OCI-LY1 (cell line): ENCODE measurements at regions not wholly inside any gene's neighbourhood (a gene's known extent, or its start where the extent isn't known, plus 50 kb on each side); places are given as distances from the start of the nearest gene placed in this dataset.
"Not testable (repeated sequence)": the region's sequence is repeated elsewhere in the genome, so short reads cannot be mapped to it uniquely, and the experiment has no call there.

Experiments
- H2AFZ ChIP-seq: fragments of 200-600 bp; sonication (generic), shearing (Covaris generic); 2 replicates; pipeline ENCODE4 v1.6.0; 2014; ENCODE audit warnings: antibody characterized with exemption, mild to moderate bottlenecking, low read length
- H3F3A ChIP-seq: fragments of 200-600 bp; sonication (generic), shearing (Covaris generic); 2 replicates; pipeline ENCODE4 v1.6.0; 2014; ENCODE audit warnings: mild to moderate bottlenecking, antibody characterized with exemption, low read length, moderate library complexity; ENCODE audit not compliant: insufficient read depth
- H3K27ac ChIP-seq: fragments of 200-600 bp; sonication (generic); 2 replicates; pipeline ENCODE4 v1.5.1; 2014; ENCODE audit warnings: low read length, mixed run types, mild to moderate bottlenecking, low read depth; ENCODE audit not compliant: poor library complexity, severe bottlenecking
- H3K27me3 ChIP-seq: fragments of 200-600 bp; sonication (generic); 2 replicates; pipeline ENCODE4 v1.6.0; 2014; ENCODE audit warnings: antibody characterized with exemption, mild to moderate bottlenecking, low read length, moderate library complexity; ENCODE audit not compliant: insufficient read depth
- H3K36me3 ChIP-seq: fragments of 200-600 bp; sonication (generic); 2 replicates; pipeline ENCODE4 v1.6.1; 2014; ENCODE audit warnings: mild to moderate bottlenecking, antibody characterized with exemption, low read length, moderate library complexity, mixed read lengths; ENCODE audit not compliant: insufficient read depth
- H3K4me1 ChIP-seq: fragments of 200-600 bp; sonication (generic); 2 replicates; pipeline ENCODE4 v1.5.1; 2014; ENCODE audit warnings: mild to moderate bottlenecking, low read length, moderate library complexity; ENCODE audit not compliant: insufficient read depth, severe bottlenecking
- H3K4me2 ChIP-seq: fragments of 200-600 bp; sonication (generic), shearing (Covaris generic); 2 replicates; pipeline ENCODE4 v1.6.1; 2014; ENCODE audit warnings: low read length
- H3K4me3 ChIP-seq: fragments of 200-600 bp; sonication (generic); 2 replicates; pipeline ENCODE4 v1.5.1; 2014; ENCODE audit warnings: low read length, low read depth, mild to moderate bottlenecking, mixed read lengths; ENCODE audit not compliant: poor library complexity, severe bottlenecking
- H3K79me2 ChIP-seq: fragments of 200-600 bp; shearing (Covaris generic); 2 replicates; pipeline ENCODE4 v1.6.1; 2016; ENCODE audit warnings: mixed run types, low read length, mixed read lengths; ENCODE audit not compliant: insufficient read depth
- H3K9ac ChIP-seq: fragments of 200-600 bp; sonication (generic), shearing (Covaris generic); 2 replicates; pipeline ENCODE4 v1.6.1; 2014; ENCODE audit warnings: mild to moderate bottlenecking, low read length, mixed read lengths
- H3K9me2 ChIP-seq: fragments of 200-600 bp; sonication (generic), shearing (Covaris generic); 2 replicates; pipeline ENCODE4 v1.6.1; 2014; ENCODE audit warnings: low read depth, mild to moderate bottlenecking, low read length, mixed read lengths
- H3K9me3 ChIP-seq: fragments of 200-600 bp; shearing (Covaris generic); 2 replicates; pipeline ENCODE4 v1.6.1; 2014; ENCODE audit warnings: low read length, mixed read lengths
- H4K20me1 ChIP-seq: fragments of 200-600 bp; sonication (generic), shearing (Covaris generic); 2 replicates; pipeline ENCODE4 v1.6.0; 2016; ENCODE audit warnings: mild to moderate bottlenecking, low read length; ENCODE audit not compliant: insufficient read depth
- CTCF ChIP-seq: fragments of 200-600 bp; sonication (generic), shearing (Covaris generic); IDR thresholded peaks from 2 replicates; pipeline ENCODE4 v1.5.1; 2017; ENCODE audit warnings: mild to moderate bottlenecking, antibody characterized with exemption, low read length, moderate library complexity, mixed read lengths
- EZH2 ChIP-seq: fragments of 200-600 bp; sonication (generic), shearing (Covaris generic); IDR thresholded peaks from 2 replicates; pipeline ENCODE4 v1.8.0; 2017; ENCODE audit warnings: borderline replicate concordance, mixed run types, mild to moderate bottlenecking, antibody characterized with exemption, low read length, moderate library complexity, mixed read lengths

- H3K4me1 ChIP-seq, result no peaks in the 10 kb centered on the region
- H3K4me3 ChIP-seq, result no peak overlapping the region
- no peaks in the 10 kb centered on the region for H3K9me3 ChIP-seq
- H3K9me2 ChIP-seq, result no peaks in the 10 kb centered on the region
- no peaks in the 10 kb centered on the region for H3K27me3 ChIP-seq
- TF ChIP-seq EZH2 (no peak), CTCF (no peak)
- no peak overlapping the region for H3K4me2 ChIP-seq
- no peaks in the 10 kb centered on the region for H3F3A ChIP-seq
- no peak overlapping the region for H3K9ac ChIP-seq
- no peak overlapping the region for H3K27ac ChIP-seq
- no peaks in the 10 kb centered on the region for H4K20me1 ChIP-seq
- no peaks in the 10 kb centered on the region for H3K79me2 ChIP-seq
- no peaks in the 10 kb centered on the region for H3K36me3 ChIP-seq
- H2AFZ ChIP-seq, result no peak overlapping the region
Measured at GRCh38 chr3:30480587-30480986, 125.8 kb upstream of the TGFBR2 start.

DNA sequence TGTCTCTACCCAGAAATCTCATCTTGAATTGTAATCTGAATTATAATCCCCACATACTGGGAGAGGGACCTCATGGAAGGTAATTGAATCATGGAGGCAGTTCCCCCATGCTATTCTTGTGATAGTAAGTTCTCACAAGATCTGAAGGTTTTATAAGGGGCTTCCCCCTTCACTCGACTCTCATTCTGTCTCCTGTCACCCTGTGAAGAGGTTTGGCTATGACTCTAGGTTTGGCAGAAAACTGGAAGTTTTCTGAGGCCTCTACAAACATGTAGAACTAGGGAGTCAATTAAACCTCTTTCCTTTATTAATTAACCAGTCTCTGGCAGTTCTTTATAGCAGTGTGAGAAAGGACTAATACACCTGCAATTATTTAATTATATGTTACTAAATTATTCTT is 125.2 kb upstream of the TGFBR2 start:
- Histone ChIP-seq H3K9me2 (no peaks in the 10 kb centered on the region), H3K36me3 (no peaks in the 10 kb centered on the region), H3K9me3 (no peaks in the 10 kb centered on the region), H3K4me2 (no peak overlapping the region), H3F3A (no peaks in the 10 kb centered on the region), H3K4me1 (no peaks in the 10 kb centered on the region), H4K20me1 (no peaks in the 10 kb centered on the region), H3K4me3 (no peak overlapping the region), H3K9ac (no peak overlapping the region), H2AFZ (no peak overlapping the region), H3K27me3 (no peaks in the 10 kb centered on the region), H3K79me2 (no peaks in the 10 kb centered on the region), H3K27ac (no peak overlapping the region)
- TF ChIP-seq EZH2 (no peak), CTCF (no peak)

DNA sequence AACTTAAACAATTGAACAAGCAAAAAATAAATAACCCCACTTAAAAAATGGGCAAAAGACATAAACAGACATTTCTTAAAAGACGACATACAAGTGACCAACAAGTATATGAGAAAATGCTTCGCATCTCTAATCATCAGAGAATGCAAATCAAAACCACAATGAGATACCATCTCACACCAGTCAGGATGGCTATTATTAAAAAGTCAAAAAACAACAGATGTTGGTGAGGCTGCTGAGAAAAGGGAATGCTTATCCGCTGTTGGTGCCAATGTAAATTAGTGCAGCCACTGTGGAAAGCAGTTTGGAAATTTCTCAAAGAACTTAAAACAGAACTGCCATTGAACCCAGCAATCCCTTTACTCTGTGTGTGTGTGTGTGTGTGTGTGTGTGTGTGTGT is 122.2 kb upstream of the TGFBR2 start:
- not testable (repeated sequence) for H3K9ac ChIP-seq, H3K9me3 ChIP-seq, H3F3A ChIP-seq, H3K27ac ChIP-seq, H3K4me1 ChIP-seq, H3K79me2 ChIP-seq, H3K9me2 ChIP-seq, H4K20me1 ChIP-seq, H3K27me3 ChIP-seq, H3K36me3 ChIP-seq, H3K4me2 ChIP-seq, H3K4me3 ChIP-seq, H2AFZ ChIP-seq

DNA sequence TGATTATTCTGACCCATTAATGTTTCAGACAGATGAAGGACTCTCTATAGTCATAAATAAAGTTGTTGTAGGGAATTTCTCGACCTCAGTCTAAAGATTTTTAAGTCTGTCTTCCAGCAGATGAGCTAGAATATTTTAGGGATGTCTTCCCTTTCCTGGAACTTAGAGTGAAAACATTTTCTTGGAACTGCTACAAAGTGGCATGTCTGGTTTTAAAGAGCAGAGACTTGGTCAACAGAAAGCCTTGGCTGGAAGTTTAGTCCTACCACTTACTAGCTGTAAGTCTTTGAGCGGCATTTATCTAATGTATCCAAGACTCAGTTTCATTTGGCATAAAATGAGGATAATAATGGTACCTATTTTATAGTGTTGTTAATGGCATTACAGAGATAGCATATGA is 120.0 kb upstream of the TGFBR2 start:
- Histone ChIP-seq H3K36me3 (no peaks in the 10 kb centered on the region), H2AFZ (no peak overlapping the region), H3K27ac (no peak overlapping the region), H3K27me3 (no peaks in the 10 kb centered on the region), H3K4me1 (no peaks in the 10 kb centered on the region), H3K9me2 (no peaks in the 10 kb centered on the region), H3K4me2 (no peak overlapping the region), H4K20me1 (no peaks in the 10 kb centered on the region), H3K9ac (no peak overlapping the region), H3K9me3 (no peaks in the 10 kb centered on the region), H3K4me3 (no peak overlapping the region), H3F3A (no peaks in the 10 kb centered on the region), H3K79me2 (no peaks in the 10 kb centered on the region)
- TF ChIP-seq EZH2, result no peak
- no peak for TF ChIP-seq CTCF
